Panc1 (cell line): ENCODE measurements at regions not wholly inside any gene's neighbourhood (a gene's known extent, or its start where the extent isn't known, plus 50 kb on each side); places are given as distances from the start of the nearest gene placed in this dataset.

Experiments used
- CTCF ChIP-seq: fragments of 450-650 bp; IDR thresholded peaks from 2 replicates; pipeline ENCODE4 v1.5.1; 2017; ENCODE audit warnings: mild to moderate bottlenecking
- POLR2AphosphoS5 ChIP-seq: IDR thresholded peaks from 2 replicates; pipeline ENCODE4 v1.6.1; 2012; ENCODE audit warnings: mild to moderate bottlenecking, low read depth, low read length, moderate library complexity
- REST ChIP-seq, 2 experiments: IDR thresholded peaks; 2 replicates each; pipeline ENCODE4 v1.6.1; 2011 to 2012; ENCODE audit warnings: low read depth in 2 of 2, control low read depth in 1 of 2, low read length in 1 of 2, mild to moderate bottlenecking in 1 of 2, moderate library complexity in 1 of 2; ENCODE audit not compliant: insufficient read depth in 1 of 2
- SIN3A ChIP-seq: IDR thresholded peaks from 2 replicates; pipeline ENCODE4 v1.6.1; 2012; ENCODE audit warnings: low read depth, mild to moderate bottlenecking, low read length, moderate library complexity, borderline replicate concordance; ENCODE audit not compliant: insufficient read depth
- TCF7L2 ChIP-seq: IDR thresholded peaks from 2 replicates; pipeline ENCODE4 v1.6.1; 2011; ENCODE audit warnings: mild to moderate bottlenecking, low read depth, low read length, inconsistent platforms

GRCh38 chr10:125550362-125550761 lies 132.6 kb downstream of the TEX36 start:
- TF ChIP-seq CTCF = no peak
- no peak for TF ChIP-seq TCF7L2
- TF ChIP-seq POLR2AphosphoS5 = no peak
- no peak for TF ChIP-seq SIN3A
- no peak for TF ChIP-seq REST (IDR thresholded peaks at IDR 0.05; ENCODE audit: insufficient read depth in 1 of 2, low read depth in 2 of 2, low read length in 1 of 2)
